GM18526 (cell line): ENCODE measurements at regions not wholly inside any gene's neighbourhood (a gene's known extent, or its start where the extent isn't known, plus 50 kb on each side); places are given as distances from the start of the nearest gene placed in this dataset.

ENCODE experiments used
- POLR2A ChIP-seq: IDR thresholded peaks from 3 replicates; pipeline ENCODE4 v1.6.1; 2011; ENCODE audit not compliant: insufficient read length; ENCODE audit errors: extremely low read depth

DNA sequence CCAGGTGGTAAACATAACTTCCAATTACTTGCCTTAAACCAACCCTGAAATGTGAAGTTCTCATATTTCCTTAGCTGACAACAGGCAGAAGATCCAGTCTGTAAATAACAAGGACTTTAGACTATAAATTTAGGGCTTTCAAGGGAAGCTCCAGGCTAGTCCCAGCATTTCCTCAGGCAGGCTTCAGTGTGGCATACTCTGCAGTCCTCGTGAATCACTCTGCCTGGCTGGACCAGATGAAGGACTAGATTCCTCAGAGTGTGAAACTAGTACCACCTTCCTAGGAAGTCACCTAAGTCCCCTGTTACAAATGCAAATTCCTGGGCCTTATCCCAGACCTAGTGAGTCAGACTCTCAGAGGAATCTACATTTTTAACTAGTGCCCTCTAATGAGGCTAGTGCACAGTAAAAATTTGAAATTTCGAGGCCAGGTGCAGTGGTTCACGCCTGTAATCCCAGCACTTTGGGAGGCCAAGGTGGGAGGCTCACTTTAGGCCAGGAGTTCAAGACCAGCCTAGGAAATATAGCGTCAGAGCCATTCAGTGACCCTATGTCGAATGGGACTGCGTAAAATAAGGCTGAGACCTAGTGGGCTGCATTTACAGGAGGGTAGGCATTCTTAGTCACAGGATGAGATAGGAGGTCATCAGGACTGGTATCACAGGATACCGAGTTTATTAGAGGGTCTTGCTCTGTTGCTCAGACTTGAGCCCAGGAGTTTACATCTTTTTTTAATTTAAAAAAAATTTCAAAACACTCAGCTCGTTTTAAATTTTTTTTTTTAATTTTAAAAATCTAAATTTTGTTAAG lies 279.6 kb upstream of the JARID2 start:
- TF ChIP-seq POLR2A, result no peak

- TF ChIP-seq POLR2A, result no peak
These were observed 278.8 kb upstream of the JARID2 start for GRCh38 chr6:14966906-14967711.

- TF ChIP-seq POLR2A, result no peak
These were observed 277.7 kb upstream of the JARID2 start for GRCh38 chr6:14968056-14968637.

- TF ChIP-seq POLR2A, result no peak
These were observed 276.7 kb upstream of the JARID2 start for GRCh38 chr6:14969126-14969525.

DNA sequence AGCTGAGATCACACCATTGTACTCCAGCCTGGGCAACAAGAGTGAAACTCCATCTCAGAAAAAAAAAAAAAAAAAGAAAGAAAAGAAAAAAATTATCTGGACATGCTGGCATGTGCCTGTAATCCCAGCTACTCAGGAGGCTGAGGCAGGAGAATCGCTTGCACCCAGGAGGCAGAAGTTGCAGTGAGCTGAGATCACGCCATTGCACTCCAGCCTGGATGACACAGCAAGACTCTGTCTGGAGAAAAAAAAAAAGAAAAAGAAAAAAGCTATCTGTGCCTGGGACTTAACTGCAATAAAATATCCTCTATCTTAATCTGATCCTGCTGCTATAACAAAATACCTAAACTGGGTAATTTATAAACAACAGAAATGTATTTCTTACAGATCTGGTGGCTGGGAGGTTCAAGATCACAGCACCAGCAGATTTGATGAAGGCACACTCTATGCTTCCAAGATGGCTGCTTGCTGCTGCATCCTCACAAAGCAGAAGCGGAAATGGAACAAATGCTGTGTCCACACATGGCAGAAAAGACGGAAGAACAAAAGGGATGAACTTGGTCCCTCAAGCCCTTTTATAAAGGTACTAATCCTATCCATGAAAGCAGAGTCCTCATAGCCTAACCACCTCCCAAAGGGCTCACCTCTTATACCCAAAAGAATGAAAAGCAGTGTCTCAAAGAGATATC lies 273.3 kb upstream of the JARID2 start:
- no peak for TF ChIP-seq POLR2A

DNA sequence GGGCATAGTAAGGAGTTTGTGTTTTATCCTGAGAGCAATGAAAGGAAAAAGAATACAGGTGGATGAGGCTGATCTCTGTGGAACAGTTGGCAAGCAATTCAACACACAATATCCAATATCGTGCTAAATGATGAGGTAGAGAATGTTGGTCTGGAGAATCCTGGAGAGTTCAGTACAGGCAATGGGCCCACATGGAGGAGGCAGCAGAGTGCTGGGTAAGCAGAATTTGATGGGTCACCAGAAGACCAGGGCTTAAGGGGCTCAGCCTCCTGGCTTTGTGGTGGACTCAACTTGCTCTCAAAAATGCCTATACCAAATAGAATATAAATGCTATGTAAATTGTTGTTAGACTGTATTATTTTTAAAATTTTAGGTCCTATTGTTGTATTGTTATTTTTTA lies 271.5 kb upstream of the JARID2 start:
- TF ChIP-seq POLR2A, result no peak

DNA sequence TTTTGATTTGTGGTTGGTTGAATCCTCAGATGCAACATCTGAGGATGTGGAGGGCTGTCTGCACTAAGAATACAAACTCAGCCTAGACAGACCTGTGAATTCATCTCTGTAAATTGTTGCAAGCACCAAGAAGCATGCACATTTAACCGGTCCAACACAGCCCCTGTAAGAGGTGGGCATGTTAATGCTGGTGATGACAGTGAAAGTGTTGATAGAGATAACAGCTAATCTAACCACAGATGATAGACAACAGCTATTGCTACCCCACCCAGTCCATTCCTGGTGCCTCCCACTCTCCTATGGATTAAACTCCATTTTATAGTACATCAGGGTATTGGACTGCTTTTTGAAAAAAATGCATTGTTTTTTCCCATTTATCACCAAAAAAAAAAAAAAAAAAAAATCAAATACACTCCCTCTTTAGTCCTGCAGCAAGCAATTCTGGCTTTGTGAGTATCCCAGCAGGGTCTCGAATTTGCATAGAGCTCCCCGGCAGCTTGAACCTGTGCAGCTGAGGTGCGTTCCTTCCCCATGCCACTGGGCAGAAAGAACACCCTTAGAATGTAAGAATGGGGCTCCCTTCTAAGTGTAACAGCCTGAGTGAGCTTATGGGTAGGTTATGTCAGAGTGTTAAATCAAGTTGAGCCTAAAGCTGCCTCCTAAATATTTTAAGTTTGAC lies 270.9 kb upstream of the JARID2 start:
- no peak for TF ChIP-seq POLR2A

GRCh38 chr6:14975471-14975817 lies 270.4 kb upstream of the JARID2 start:
- TF ChIP-seq POLR2A, result no peak

DNA sequence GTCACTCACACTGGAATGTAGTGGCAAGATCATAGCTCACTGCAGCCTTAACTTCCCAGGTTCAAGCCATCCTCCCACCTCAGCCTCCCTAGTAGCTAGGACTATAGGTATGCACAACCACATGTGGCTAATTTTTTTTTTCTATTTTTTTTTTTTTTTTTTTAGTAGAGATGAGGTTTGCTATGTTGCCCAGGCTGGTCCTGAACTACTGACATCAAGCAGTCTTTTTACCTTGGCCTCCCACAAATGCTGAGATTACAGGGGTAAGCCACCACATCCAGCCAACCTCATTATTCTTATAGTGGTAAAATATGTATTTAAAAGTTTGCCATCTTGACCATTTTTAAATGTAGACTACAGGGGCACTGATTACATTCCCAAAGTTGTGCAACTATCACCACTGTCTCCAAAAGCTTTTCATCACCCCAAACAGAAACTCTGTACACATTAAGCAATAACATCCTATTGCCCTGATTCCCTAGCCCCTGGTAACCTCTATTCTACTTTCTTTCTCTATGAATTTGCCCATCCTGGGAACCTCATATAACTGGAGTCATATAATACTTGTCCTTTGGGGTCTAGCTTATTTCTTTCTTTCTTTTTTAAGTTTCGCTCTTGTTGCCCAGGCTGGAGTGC lies 268.0 kb upstream of the JARID2 start:
- no peak for TF ChIP-seq POLR2A

- no peak for TF ChIP-seq POLR2A
These were observed 263.9 kb upstream of the JARID2 start for GRCh38 chr6:14981960-14982359.

DNA sequence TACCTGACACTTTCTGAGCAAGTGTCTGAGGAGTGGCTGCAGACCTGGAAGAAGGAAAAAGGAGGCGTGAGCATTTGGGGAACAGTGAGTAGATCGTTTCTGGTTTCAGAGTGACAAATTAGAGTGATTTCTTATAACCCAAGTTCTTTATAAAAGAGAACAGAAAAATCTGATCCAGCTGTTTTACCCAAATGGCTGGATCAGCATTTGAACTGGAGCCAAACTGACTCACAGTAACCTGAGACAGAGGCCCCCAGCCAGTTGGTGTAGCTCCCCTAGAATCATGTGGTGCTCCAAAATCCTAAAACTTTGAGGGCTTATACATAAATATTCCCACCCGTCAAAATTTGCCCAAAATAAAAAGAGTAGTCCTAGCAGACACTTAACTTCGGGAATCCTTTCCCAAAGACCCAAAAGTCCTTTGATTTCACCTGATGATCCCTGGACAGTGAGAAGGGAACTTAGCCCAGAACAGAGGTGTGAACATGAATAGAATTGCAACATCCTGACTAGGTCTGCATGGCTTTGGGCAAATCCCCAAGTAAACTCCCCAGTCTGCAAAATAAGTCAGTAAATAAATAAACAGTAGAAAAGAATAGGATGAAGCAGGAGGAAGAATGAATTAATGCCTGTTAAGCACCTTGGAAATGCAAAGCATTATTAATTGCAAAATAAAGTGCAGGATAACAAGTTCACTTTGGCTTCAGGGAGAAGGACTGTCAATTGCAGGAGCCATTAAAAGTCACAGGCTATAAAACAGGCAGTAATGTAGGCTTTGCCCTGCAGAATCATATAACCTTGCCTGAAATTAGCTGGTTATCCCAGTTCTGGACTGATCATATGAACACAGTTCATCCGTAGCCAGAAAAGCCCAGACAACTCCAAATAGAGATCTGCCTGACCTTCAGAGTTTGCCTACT lies 262.0 kb upstream of the JARID2 start:
- TF ChIP-seq POLR2A, result no peak

- TF ChIP-seq POLR2A, result no peak
These were observed 261.4 kb upstream of the JARID2 start for GRCh38 chr6:14984519-14984853.

DNA sequence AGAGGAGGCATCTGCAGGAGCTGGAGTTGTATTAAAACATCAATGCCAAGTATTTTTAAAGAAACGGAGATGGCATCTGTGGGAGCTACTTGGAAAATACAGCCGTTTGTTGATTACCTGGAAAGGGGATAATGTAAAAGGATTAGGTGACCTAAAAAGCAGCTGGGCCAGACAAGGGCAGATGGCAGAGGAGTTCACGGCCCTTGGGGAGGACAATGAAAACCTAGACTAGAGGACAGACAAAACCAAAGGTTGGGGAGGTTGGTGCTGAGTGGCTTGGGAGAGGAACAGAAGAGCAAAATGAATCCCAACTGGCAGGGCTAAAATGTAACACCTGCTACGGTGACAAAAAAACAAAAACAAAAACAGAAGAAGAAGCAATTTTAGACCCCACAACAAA lies 260.5 kb upstream of the JARID2 start:
- no peak for TF ChIP-seq POLR2A

DNA sequence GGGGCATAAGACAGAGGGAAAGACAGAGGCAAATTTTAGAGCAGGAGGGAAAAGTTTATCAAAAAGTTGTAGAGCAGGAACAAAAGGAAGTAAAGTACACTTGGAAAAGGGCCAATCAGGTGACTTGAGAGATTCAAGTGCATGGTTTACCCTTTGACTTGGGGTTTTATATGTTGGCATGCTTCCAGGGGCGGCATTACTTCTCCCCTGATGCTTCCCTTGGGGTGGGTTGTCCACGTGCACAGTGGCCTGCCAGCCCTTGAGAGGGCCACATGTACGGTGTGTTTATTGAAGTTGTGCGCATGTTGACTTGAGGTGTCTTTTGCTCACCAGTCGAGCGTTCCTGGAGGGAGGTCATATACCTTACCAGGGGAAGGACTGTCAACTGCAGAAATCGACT lies 259.5 kb upstream of the JARID2 start:
- TF ChIP-seq POLR2A, result no peak
